ENCODE measurements at regions not wholly inside any gene's neighbourhood (a gene's known extent, or its start where the extent isn't known, plus 50 kb on each side); places are given as distances from the start of the nearest gene placed in this dataset.

DNA sequence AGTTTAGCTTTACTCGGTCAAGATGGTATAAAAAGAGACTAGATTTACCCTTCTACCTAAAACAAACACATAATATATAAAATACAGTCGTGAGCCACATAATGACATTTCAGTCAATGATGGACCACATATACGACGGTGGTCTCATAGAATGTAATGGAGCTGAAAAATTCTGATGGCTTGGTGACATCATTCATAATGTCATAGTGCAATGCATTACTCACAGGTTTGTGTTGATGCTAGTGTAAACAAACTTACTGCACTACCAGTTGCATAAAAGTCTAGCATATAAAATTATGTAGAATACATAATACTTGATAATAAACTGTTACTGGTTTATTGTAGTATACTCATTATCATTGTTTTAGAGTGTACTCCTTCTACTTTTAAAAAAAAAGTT, 115.9 kb upstream of the GDNF start:
- CTCF ChIA-PET, result interaction anchor here (1.7 kb wide), 1 partner anchor 14 kb away, joined by 5 read pairs; no protein-coding TSS in a partner anchor

More for the DNA sequence above, 115.9 kb upstream of the GDNF start:
- Histone ChIP-seq H3K36me3 (ENCODE audit: control insufficient read depth, insufficient read depth, low read length) (no peaks in the 10 kb centered on the region), H2AK5ac (ENCODE audit: low read depth, low read length) (no peak overlapping the region), H3K4me1 (ENCODE audit: control insufficient read depth, insufficient read depth, low read length) (no peaks in the 10 kb centered on the region), H3K4me2 (ENCODE audit: low read depth, low read length) (no peak overlapping the region), H3K9me1 (ENCODE audit: insufficient read depth, low read length) (no peaks in the 10 kb centered on the region), H3K18ac (ENCODE audit: low read depth, low read length) (no peak overlapping the region), H2BK120ac (ENCODE audit: low read depth, low read length) (no peak overlapping the region), H3K14ac (replicated peaks; ENCODE audit: low read depth, low read length) (no peak overlapping the region), H4K20me1 (ENCODE audit: insufficient read depth, low read length) (no peaks in the 10 kb centered on the region), H3K9ac (ENCODE audit: low read depth, low read length) (no peak overlapping the region), H2BK5ac (ENCODE audit: low read depth, low read length, poor library complexity, severe bottlenecking) (no peak overlapping the region), H3K27me3 (ENCODE audit: control insufficient read depth, insufficient read depth, low read length) (peaks cover 3% of the 10 kb centered on the region), H2AK9ac (replicated peaks; ENCODE audit: low read depth, low read length, poor library complexity) (no peak overlapping the region), H4K91ac (ENCODE audit: insufficient read depth, low read depth, low read length) (no peak overlapping the region), H4K8ac (ENCODE audit: low read depth in 2 of 2, low read length in 2 of 2) (no peak overlapping the region), H3K79me1 (ENCODE audit: low read depth in 1 of 2, low read length in 2 of 2) (no peaks in the 10 kb centered on the region), H3K4me3 (ENCODE audit: insufficient read depth, low read depth, low read length) (no peak overlapping the region), H4K5ac (ENCODE audit: low read depth, low read length) (no peak overlapping the region), H3K9me3 (ENCODE audit: control insufficient read depth, insufficient read depth, low read length) (peaks cover 5% of the 10 kb centered on the region; the same call in 1 of the 2 replicates), H3K27ac (ENCODE audit: insufficient read depth, low read length) (no peak overlapping the region), H3K23ac (ENCODE audit: low read depth, low read length) (no peak overlapping the region), H2BK15ac (ENCODE audit: low read depth, low read length) (no peak overlapping the region), H2AFZ (replicated peaks; ENCODE audit: low read length, poor library complexity) (no peak overlapping the region), H2BK20ac (ENCODE audit: low read depth, low read length) (no peak overlapping the region), H3K4ac (ENCODE audit: low read depth, low read length) (no peak overlapping the region), H3K56ac (ENCODE audit: extremely low read depth, insufficient read depth, low read length) (no peak overlapping the region)
- WGBS, 2 experiments (ENCODE audit: extremely low coverage in 2 of 2, insufficient read length in 1 of 2), result no CpG with 5 or more reads among the region's 4 CpGs
- dilution Hi-C loops (cut with HindIII; ENCODE audit: low sequenced_read_pairs, unreplicated experiment) (no loop called here), intact Hi-C loops (cut with micrococcal nuclease) (no loop called here), in situ Hi-C loops (cut with MboI; ENCODE audit: low sequenced_read_pairs) (no loop called here)
- no peak for ATAC-seq (ENCODE audit: low read depth)
- no TSS peak for BruUV-seq (replicated peaks)
- DNase-seq, result no peak
- TF ChIP-seq POLR2A (IDR thresholded peaks at IDR 0.05; ENCODE audit: low read depth, low read length) (no peak), MXI1 (IDR thresholded peaks at IDR 0.05; ENCODE audit: borderline replicate concordance, low read depth, low read length) (no peak), RFX5 (IDR thresholded peaks at IDR 0.05; ENCODE audit: low read depth, low read length) (no peak), BHLHE40 (IDR thresholded peaks at IDR 0.05; ENCODE audit: low read depth, low read length) (no peak), MAZ (IDR thresholded peaks at IDR 0.05; ENCODE audit: borderline replicate concordance, low read depth, low read length) (no peak), RAD21 (IDR thresholded peaks at IDR 0.05; ENCODE audit: low read length) (no peak), FOS (IDR thresholded peaks at IDR 0.05; ENCODE audit: low read depth, low read length) (no peak), CHD1 (IDR thresholded peaks at IDR 0.05; ENCODE audit: low read depth, low read length) (no peak)
- TF ChIP-seq, protein P1, sequence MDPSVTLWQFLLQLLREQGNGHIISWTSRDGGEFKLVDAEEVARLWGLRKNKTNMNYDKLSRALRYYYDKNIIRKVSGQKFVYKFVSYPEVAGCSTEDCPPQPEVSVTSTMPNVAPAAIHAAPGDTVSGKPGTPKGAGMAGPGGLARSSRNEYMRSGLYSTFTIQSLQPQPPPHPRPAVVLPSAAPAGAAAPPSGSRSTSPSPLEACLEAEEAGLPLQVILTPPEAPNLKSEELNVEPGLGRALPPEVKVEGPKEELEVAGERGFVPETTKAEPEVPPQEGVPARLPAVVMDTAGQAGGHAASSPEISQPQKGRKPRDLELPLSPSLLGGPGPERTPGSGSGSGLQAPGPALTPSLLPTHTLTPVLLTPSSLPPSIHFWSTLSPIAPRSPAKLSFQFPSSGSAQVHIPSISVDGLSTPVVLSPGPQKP (IDR thresholded peaks at IDR 0.05; ENCODE audit: borderline replicate concordance, low read depth, low read length), result no peak
- POLR2A ChIA-PET (ENCODE audit: unreplicated experiment), result no interaction called here
